IMR-90 (cell line): ENCODE measurements at regions not wholly inside any gene's neighbourhood (a gene's known extent, or its start where the extent isn't known, plus 50 kb on each side); places are given as distances from the start of the nearest gene placed in this dataset.

Experiments used
- ATAC-seq: fragments of 200-7000 bp; cut with Tn5 transposase; 2 replicates; pipeline ENCODE4 v1.9.1; 2020; ENCODE audit warnings: low read depth, mild to moderate bottlenecking, moderate library complexity
- BruUV-seq: library from RNA; stranded (reverse); fragments of 400-500 nt; replicated peaks from 2 replicates; lab custom pipeline; 2021; lab: Mats Ljungman, UMichigan
- CTCF ChIA-PET: fragments of 300-600 bp; formaldehyde crosslinking; extraction: SDS; loops from one replicate; lab custom pipeline; 2021; ENCODE audit warnings: antibody characterized with exemption; lab: Yijun Ruan, JAX
- POLR2A ChIA-PET: fragments of 300-600 bp; sonication (Branson Sonifier 250); formaldehyde crosslinking; loops from one replicate; lab custom pipeline; 2022; ENCODE audit warnings: antibody characterized with exemption; ENCODE audit not compliant: unreplicated experiment; lab: Charles Lee
- DNase-seq: peaks from one replicate; pipeline ENCODE4 v3.0.0; 2013
- H2AFZ ChIP-seq: replicated peaks from 2 replicates; pipeline ENCODE3; 2013; ENCODE audit warnings: low read length, mild to moderate bottlenecking; ENCODE audit not compliant: poor library complexity
- H2AK5ac ChIP-seq: 2 replicates; pipeline ENCODE4 v1.6.1; 2013; ENCODE audit warnings: low read depth, low read length, inconsistent platforms
- H2AK9ac ChIP-seq: replicated peaks from 2 replicates; pipeline ENCODE3; 2013; ENCODE audit warnings: mild to moderate bottlenecking, low read depth, low read length, moderate library complexity; ENCODE audit not compliant: poor library complexity
- H2BK120ac ChIP-seq: 2 replicates; pipeline ENCODE4 v1.6.1; 2013; ENCODE audit warnings: low read depth, low read length, inconsistent platforms
- H2BK15ac ChIP-seq: 3 replicates; pipeline ENCODE4 v1.6.1; 2013; ENCODE audit warnings: low read depth, low read length, inconsistent platforms
- H2BK20ac ChIP-seq: 2 replicates; pipeline ENCODE4 v1.6.1; 2013; ENCODE audit warnings: low read depth, mild to moderate bottlenecking, inconsistent platforms, low read length, moderate library complexity
- H2BK5ac ChIP-seq: 2 replicates; pipeline ENCODE4 v1.6.1; 2013; ENCODE audit warnings: mild to moderate bottlenecking, low read depth, low read length, inconsistent platforms; ENCODE audit not compliant: poor library complexity, severe bottlenecking
- H3K14ac ChIP-seq: replicated peaks from 2 replicates; pipeline ENCODE4 v1.6.1; 2013; ENCODE audit warnings: low read depth, low read length, inconsistent platforms
- H3K18ac ChIP-seq: 2 replicates; pipeline ENCODE4 v1.6.1; 2013; ENCODE audit warnings: low read depth, low read length, control low read depth
- H3K23ac ChIP-seq: 2 replicates; pipeline ENCODE4 v1.6.1; 2013; ENCODE audit warnings: low read depth, low read length, inconsistent platforms
- H3K27ac ChIP-seq: 2 replicates; pipeline ENCODE4 v1.5.1; 2013; ENCODE audit warnings: mild to moderate bottlenecking, control low read depth, low read length; ENCODE audit not compliant: insufficient read depth
- H3K27me3 ChIP-seq: 2 replicates; pipeline ENCODE4 v1.6.1; 2013; ENCODE audit warnings: low read length; ENCODE audit not compliant: control insufficient read depth, insufficient read depth
- H3K36me3 ChIP-seq: 2 replicates; pipeline ENCODE4 v1.6.1; 2013; ENCODE audit warnings: low read length, mixed read lengths; ENCODE audit not compliant: control insufficient read depth, insufficient read depth
- H3K4ac ChIP-seq: 2 replicates; pipeline ENCODE4 v1.6.1; 2013; ENCODE audit warnings: low read depth, low read length, inconsistent platforms
- H3K4me1 ChIP-seq: 2 replicates; pipeline ENCODE4 v1.6.1; 2013; ENCODE audit warnings: low read length, mixed read lengths; ENCODE audit not compliant: control insufficient read depth, insufficient read depth
- H3K4me2 ChIP-seq: 2 replicates; pipeline ENCODE4 v1.6.1; 2013; ENCODE audit warnings: low read depth, mild to moderate bottlenecking, control low read depth, low read length, moderate library complexity
- H3K4me3 ChIP-seq: 2 replicates; pipeline ENCODE4 v1.5.1; 2013; ENCODE audit warnings: low read depth, mild to moderate bottlenecking, control low read depth, low read length, moderate library complexity; ENCODE audit not compliant: insufficient read depth
- H3K56ac ChIP-seq: 2 replicates; pipeline ENCODE4 v1.6.1; 2013; ENCODE audit warnings: low read length, inconsistent platforms; ENCODE audit not compliant: insufficient read depth; ENCODE audit errors: extremely low read depth
- H3K79me1 ChIP-seq, 2 experiments: 2 replicates each; pipeline ENCODE4 v1.6.1; 2013; ENCODE audit warnings: low read length in 2 of 2, inconsistent platforms in 1 of 2, low read depth in 1 of 2
- H3K9ac ChIP-seq: 2 replicates; pipeline ENCODE4 v1.6.1; 2013; ENCODE audit warnings: low read depth, low read length, control low read depth
- H3K9me1 ChIP-seq: 2 replicates; pipeline ENCODE4 v1.6.1; 2013; ENCODE audit warnings: low read length, inconsistent platforms; ENCODE audit not compliant: insufficient read depth
- H3K9me3 ChIP-seq: 2 replicates; pipeline ENCODE4 v1.6.1; 2013; ENCODE audit warnings: low read length; ENCODE audit not compliant: control insufficient read depth, insufficient read depth
- H4K20me1 ChIP-seq: 2 replicates; pipeline ENCODE4 v1.6.1; 2013; ENCODE audit warnings: low read length, inconsistent platforms; ENCODE audit not compliant: insufficient read depth
- H4K5ac ChIP-seq: 2 replicates; pipeline ENCODE4 v1.6.1; 2013; ENCODE audit warnings: mild to moderate bottlenecking, low read depth, low read length, control low read depth
- H4K8ac ChIP-seq, 2 experiments: 2 replicates each; pipeline ENCODE4 v1.6.1; 2013; ENCODE audit warnings: low read depth in 2 of 2, low read length in 2 of 2, control low read depth in 1 of 2, inconsistent platforms in 1 of 2
- H4K91ac ChIP-seq: 2 replicates; pipeline ENCODE4 v1.6.1; 2013; ENCODE audit warnings: low read depth, low read length, inconsistent platforms; ENCODE audit not compliant: insufficient read depth
- RCOR1 ChIP-seq: IDR thresholded peaks from 2 replicates; pipeline ENCODE4 v1.6.1; 2012; ENCODE audit warnings: mild to moderate bottlenecking, low read length, improper control_type of control experiment; ENCODE audit not compliant: insufficient replicate concordance
- WGBS, 2 experiments: methylation state at CpG; one replicate each; pipeline versions ENCODE4 v1.1.5 to v1.1.7; 2013; ENCODE audit warnings: missing lambda C conversion rate in 2 of 2; ENCODE audit not compliant: insufficient read length in 1 of 2; ENCODE audit errors: extremely low coverage in 2 of 2; 5-methylcytosine and 5-hydroxymethylcytosine counted together
- dilution Hi-C: fragments of 300-500 bp; cut with HindIII; formaldehyde crosslinking; loops from one replicate; pipeline ENCODE4 v1.14.3; 2018; ENCODE audit warnings: low sequenced_read_pairs; ENCODE audit not compliant: unreplicated experiment
- in situ Hi-C: fragments of 300-500 bp; cut with MboI; formaldehyde crosslinking; loops from 3 replicates; pipeline ENCODE4 v1.14.3; 2019; ENCODE audit warnings: low sequenced_read_pairs, inconsistent platforms, mixed read lengths
- intact Hi-C: fragments of 100-400 bp; cut with micrococcal nuclease; formaldehyde crosslinking; loops from 2 replicates; pipeline ENCODE4 v1.10.0; 2022
- TF ChIP-seq, protein P1 (sequence below): fragments of 150-350 bp; IDR thresholded peaks from 2 replicates; pipeline ENCODE4 v1.6.1; 2017; ENCODE audit warnings: mild to moderate bottlenecking, antibody characterized with exemption, low read length, low read depth

DNA sequence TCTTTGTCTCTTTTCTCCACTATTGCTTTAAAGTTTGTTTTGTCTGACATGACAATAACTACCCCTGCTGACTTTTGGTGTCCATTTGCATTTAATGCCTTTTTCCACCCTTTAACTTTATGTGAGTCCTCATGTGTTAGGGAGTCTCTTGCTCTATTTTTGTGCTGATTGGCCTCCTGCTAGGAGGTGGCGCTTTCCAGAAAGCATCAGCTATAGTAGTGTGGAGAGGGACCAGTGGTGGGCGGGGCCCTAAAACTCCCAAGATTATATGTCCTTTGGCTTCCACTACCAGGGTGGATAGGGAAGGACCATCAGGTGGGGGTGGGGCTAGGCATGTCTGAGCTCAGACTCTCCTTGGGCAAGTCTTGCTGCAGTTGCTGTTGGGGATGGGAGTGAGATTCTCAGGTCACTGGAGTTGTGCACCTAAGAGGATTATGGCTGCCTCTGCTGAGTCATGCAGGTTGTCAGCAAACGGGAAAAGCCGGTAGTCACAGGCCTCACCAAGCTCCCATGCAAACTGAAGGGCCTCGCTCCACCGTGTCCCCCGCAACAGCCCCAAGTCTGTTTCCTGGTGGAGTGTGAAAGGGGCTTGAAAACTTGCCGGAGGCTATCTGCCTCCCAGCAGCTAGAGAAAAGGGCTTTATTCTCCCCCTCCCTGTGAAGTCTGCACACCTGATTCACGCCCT, 156.3 kb downstream of the CPEB2 start:
- peaks cover 2% of the 10 kb centered on the region for H3K27me3 ChIP-seq
- no peak overlapping the region for H2BK20ac ChIP-seq
- H2BK120ac ChIP-seq, result no peak overlapping the region
- no peak overlapping the region for H2BK5ac ChIP-seq
- no peaks in the 10 kb centered on the region for H3K9me3 ChIP-seq
- no peak overlapping the region for H2AFZ ChIP-seq
- no peak overlapping the region for H2BK15ac ChIP-seq
- TF ChIP-seq RCOR1, result no peak
- TF ChIP-seq, protein P1, sequence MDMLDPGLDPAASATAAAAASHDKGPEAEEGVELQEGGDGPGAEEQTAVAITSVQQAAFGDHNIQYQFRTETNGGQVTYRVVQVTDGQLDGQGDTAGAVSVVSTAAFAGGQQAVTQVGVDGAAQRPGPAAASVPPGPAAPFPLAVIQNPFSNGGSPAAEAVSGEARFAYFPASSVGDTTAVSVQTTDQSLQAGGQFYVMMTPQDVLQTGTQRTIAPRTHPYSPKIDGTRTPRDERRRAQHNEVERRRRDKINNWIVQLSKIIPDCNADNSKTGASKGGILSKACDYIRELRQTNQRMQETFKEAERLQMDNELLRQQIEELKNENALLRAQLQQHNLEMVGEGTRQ, result no peak
- no CpG with 5 or more reads among the region's 9 CpGs for WGBS, 2 experiments
- ChIA-PET CTCF (no interaction called here), POLR2A (no interaction called here)
- H2AK9ac ChIP-seq, result no peak overlapping the region
- H3K4ac ChIP-seq, result no peak overlapping the region
- H3K18ac ChIP-seq, result no peak overlapping the region
- BruUV-seq, result no TSS peak
- no peak overlapping the region for H3K23ac ChIP-seq
- no peaks in the 10 kb centered on the region for H3K9me1 ChIP-seq
- no peak overlapping the region for H3K56ac ChIP-seq
- no peak overlapping the region for H3K4me3 ChIP-seq
- ATAC-seq, result no peak
- H3K27ac ChIP-seq, result no peak overlapping the region
- H3K36me3 ChIP-seq, result no peaks in the 10 kb centered on the region
- H3K79me1 ChIP-seq, result no peaks in the 10 kb centered on the region
- no peak overlapping the region for H3K9ac ChIP-seq
- H4K20me1 ChIP-seq, result no peaks in the 10 kb centered on the region
- DNase-seq, result no peak
- dilution Hi-C loops, result no loop called here
- no peak overlapping the region for H4K91ac ChIP-seq
- in situ Hi-C loops, result no loop called here
- H4K8ac ChIP-seq, result no peak overlapping the region
- intact Hi-C loops, result no loop called here
- no peaks in the 10 kb centered on the region for H3K4me1 ChIP-seq
- H3K14ac ChIP-seq, result no peak overlapping the region
- no peak overlapping the region for H2AK5ac ChIP-seq
- H3K4me2 ChIP-seq, result no peak overlapping the region
- no peak overlapping the region for H4K5ac ChIP-seq
